Dedifferentiated amniotic fluid mesenchymal stem cell (primary cell): ENCODE measurements at regions not wholly inside any gene's neighbourhood (a gene's known extent, or its start where the extent isn't known, plus 50 kb on each side); places are given as distances from the start of the nearest gene placed in this dataset.
A peak's percentile ranks its signal among the peaks of the same experiment; 100 is the strongest.
"Not testable (repeated sequence)": the region's sequence is repeated elsewhere in the genome, so short reads cannot be mapped to it uniquely, and the experiment has no call there.

Experiments used
- DNase-seq: peaks from one replicate; pipeline ENCODE4 v3.0.0-alpha.2; 2016; ENCODE audit errors: extremely low spot score

- no peak for DNase-seq
These were observed 128.8 kb downstream of the TEX36 start for GRCh38 chr10:125554016-125554703.

- no peak for DNase-seq
These were observed 129.9 kb downstream of the TEX36 start for GRCh38 chr10:125553091-125553490.

GRCh38 chr10:125551247-125551646 is 131.7 kb downstream of the TEX36 start:
- DNase-seq: no peak

GRCh38 chr10:125550362-125550761 is 132.6 kb downstream of the TEX36 start:
- no peak for DNase-seq

DNA sequence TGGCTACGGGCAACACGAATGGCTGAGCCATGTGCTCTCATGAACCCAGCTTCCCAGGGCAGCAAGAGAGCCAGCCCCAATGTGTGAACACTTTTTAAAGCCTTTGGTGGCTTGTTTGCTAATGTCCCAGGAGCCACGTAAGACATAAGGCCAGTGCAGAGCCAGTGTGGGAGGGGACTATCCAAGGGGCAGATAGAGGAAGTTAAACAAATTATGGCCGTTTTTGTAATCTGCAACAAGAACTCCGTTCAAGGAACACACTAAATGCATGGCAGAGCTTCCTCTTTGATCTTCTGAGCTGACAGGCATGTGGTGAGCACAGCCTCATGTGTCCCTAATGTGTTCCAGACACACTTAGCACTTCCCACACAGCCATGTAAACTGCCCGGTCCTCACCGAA is 133.3 kb downstream of the TEX36 start:
- no peak for DNase-seq

DNA sequence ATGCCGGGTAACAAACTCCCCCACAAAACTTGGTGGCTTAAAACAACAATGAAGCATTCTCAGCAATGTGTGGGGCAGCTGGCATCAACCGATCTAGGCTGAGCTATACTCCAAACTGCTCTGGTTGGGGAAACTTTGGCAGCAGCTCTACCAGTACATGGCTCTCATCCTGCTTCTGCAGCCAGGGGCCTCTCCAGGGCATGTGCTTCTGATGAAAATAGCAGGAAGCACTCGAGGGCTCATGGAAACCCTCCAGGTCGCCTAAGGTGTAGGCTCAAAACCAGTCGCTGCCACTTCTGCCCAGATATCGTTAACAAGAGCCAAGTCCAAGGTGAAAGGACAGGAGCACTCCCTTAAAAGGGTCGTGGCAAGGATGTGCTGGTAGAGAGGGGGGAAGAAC is 134.1 kb downstream of the TEX36 start:
- no peak for DNase-seq

DNA sequence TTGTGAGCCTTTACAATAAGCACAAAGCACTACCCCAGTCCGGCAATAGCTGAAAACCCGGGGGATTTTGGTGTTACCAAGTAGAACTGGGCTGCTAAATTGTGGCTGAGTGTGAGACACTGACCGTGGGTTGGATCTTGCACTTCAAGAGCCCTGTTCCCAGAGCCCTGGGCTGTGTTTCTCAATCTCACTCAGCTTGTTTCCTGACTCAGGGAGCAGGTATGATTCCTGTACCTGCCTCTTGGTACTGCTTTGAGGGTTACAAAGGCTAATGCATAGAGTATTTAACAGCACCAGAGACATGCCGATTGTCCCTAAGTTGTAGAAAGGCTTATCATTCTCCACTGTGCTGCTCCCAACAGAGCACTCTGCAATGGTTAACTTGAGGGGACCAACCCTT is 134.6 kb downstream of the TEX36 start:
- no peak for DNase-seq

- DNase-seq: no peak
These were observed 135.8 kb downstream of the TEX36 start for GRCh38 chr10:125547010-125547650.

- no peak for DNase-seq
These were observed 139.2 kb downstream of the TEX36 start for GRCh38 chr10:125543796-125544195.

DNA sequence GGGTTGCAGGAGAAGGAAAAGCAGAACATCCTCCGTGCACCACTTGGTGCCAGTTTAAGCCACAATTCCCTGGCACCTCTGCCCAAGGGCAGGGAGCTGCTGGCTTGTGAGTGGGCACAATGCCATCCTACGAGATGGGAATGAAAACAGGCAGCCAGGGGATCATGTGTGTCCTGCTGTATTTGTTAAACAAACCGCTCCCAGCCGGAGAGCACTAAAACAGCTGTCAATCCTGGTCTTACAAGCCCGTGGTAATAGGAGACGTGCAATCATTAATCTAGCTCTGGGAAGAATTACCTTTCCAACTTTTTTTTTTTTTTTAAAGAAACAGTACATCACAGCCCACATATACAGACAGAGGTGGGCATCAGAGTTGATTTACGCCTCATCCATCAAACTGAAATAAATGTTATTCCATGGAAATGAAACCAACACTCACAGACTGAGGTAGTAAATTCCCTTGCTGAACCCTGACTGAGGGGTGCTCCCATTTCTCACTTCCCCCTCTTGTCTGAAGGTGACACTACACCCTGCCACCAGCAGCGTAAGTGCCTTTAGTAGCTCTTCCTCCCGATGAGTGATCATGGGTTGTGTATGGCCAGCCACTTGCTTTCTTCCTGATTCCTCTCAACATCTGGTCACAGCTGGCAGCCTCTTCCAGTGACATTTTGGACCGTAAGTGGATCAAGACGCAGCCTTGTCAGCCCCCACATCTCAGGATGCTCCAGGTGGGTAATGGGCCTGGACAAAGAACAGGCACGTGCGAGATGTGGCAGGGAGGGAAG is 143.8 kb downstream of the TEX36 start:
- no peak for DNase-seq

DNA sequence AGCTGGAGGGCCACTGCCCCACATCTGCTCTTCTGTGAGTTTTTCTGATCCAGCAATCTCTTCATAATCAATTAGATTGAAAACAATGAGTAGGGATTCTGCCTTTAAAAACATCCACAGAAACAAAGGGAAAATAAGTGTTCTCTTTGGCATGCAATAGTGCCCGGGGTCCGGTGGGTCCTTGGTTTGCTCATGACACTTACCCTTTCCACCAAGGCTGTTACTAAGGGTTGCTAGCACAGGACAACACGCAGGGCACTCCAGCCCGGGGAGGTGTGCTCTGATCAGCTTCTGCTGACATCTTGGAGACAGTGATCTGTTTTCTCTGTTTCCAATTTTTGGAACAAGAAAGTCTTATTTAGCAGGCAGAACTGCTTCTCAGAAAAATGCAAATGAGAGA is 146.7 kb downstream of the TEX36 start:
- DNase-seq: no peak

DNA sequence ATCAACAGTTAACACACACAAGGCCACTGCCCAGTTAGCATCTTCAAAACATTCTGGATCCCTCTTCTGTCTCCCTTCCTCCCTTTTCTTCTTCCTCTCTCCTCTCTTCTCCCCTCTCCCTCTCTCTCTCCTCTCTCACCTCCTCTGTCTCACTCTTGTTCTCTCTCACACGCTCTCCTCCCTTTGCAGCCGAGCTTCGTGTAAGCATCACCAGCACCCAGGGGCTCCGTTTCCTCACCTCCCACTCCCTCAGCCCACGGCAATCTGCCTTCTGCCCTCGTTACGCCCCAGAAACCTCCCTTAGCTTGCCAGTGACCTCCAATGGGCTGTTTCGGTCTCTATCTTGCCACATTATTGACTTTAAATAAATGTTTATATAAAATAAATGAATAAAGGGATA is 147.4 kb downstream of the TEX36 start:
- DNase-seq: no peak

DNA sequence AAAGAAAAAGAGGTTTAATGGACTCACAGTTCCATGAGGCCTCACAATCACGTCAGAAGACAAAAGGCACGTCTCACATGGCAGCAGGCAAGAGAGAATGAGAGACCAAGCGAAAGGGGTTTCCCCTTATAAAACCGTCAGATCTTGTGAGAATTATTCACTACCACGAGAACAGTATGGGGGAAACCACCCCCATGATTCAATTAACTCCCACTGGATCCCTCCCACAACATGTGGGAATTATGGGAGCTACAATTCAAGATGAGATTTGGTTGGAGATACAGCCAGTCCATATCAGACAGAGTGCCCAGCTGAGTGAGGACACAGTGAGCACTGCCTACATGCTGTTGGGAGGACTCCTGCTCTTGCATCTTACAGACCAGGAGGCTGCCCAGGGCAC is 148.4 kb downstream of the TEX36 start:
- DNase-seq: no peak

- no peak for DNase-seq
These were observed 149.1 kb downstream of the TEX36 start for GRCh38 chr10:125533866-125534265.

DNA sequence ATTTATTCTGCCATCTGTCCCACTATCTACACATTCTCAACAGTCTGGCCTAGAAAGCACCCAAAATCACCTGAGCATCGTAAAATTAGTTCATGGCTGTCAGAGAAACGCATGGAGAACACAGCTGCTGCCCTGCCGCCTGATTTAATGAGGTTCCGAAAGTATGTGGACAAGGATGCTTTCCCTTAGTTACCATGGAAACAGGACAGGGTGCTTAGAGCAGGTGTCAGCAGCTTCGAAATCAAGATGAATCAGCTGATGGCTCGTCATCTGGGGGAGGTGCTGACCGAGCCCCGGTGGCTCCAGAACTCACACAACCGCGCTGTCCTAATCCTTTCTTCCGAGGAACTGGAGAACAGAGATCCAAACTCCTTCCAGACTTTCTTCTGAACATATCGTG is 151.5 kb downstream of the TEX36 start:
- DNase-seq: no peak

GRCh38 chr10:125523347-125523746 is 159.6 kb downstream of the TEX36 start:
- no peak for DNase-seq

DNA sequence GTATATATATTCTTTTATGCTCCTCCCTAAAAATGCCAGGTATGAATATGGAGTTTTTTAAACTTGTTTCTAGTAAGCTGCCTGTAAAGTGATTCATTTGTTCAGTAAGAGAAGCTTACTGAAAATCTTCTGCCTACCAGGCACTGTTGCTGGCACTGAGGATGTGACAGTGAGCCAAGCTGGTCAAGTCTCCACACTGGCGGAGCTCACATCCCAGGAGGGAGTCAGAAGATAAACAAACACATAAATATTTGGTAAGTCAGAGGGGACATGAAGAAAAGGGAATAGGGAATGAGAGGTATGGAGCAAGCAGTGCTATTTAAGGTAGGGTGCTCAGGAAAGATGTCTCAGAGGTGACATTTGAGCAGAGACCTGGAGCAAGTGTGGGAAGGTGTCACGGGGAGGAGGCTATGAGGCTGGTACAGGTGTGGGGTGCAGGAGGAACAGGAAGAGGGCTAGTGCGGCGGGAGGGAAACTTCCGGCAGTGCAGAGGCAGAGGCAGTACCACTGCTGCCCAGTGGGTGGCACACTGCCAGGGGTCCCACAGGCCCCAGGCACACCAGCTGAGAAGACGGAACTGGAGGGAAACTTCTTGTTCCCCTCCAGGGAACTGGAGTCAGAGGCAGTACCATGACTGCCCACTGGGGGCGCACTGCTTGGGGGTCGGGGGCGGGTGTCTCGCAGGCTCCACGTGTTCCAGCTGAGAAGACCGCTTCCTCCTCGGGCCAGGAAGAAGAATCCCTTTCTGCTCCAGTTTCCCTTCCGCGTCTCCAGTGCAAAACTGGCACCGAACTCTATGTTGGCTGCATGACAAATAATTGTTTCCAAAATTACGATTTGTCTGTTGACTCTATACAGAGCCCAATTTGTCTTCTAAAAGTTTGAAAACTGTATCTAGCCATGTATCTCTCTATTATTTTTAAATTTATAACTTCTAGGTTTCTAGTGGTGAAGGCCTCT is 161.0 kb downstream of the TEX36 start:
- DNase-seq: no peak

GRCh38 chr10:125520968-125521367 is 162.0 kb downstream of the TEX36 start:
- DNase-seq: no peak

DNA sequence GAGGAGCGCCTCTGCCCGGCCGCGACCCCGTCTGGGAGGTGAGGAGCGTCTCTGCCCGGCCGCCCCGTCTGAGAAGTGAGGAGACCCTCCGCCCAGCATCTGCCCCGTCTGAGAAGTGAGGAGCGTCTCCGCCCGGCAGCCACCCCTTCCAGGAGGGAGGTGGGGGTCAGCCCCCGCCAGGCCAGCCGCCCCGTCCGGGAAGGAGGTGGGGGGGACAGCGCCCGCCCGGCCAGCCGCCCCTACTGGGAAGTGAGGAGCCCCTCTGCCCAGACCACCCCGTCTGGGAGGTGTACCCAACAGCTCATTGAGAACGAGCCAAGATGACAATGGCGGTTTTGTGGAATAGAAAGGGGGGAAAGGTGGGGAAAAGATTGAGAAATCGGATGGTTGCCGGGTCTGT is 164.6 kb downstream of the TEX36 start:
- not testable (repeated sequence) for DNase-seq

DNA sequence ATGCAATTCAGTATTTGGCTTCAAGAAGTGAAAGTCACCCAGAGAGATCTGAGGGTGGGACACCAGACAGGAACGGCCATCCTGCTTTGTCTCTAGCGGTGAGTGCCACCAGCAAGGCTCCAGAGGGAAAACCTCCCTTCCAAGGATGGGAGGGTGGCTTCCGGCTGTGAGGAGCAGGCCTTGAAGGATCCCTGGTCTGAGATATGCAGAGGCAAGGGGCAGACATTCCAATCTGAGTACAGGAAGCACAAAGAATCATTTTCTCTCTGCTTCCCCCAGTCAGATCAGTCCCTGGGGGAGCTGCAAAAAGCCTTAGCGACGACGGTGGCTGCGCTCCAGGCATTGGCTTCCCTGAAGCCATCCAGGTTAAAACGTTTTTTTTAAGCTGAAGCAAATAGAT is 167.4 kb downstream of the TEX36 start:
- DNase-seq: no peak

- DNase-seq: peak; percentile 24
These were observed 168.5 kb downstream of the TEX36 start for GRCh38 chr10:125514206-125515162.
